Gastroesophageal sphincter (tissue), 4 donors: ENCODE measurements at regions not wholly inside any gene's neighbourhood (a gene's known extent, or its start where the extent isn't known, plus 50 kb on each side); places are given as distances from the start of the nearest gene placed in this dataset.

Experiments used
- ATAC-seq: fragments of 150-250 bp; one replicate; pipeline ENCODE4 v1.9.1; 2016; ENCODE audit warnings: mild to moderate bottlenecking, moderate library complexity
- H3K27ac ChIP-seq, 4 donors: fragments of 200-600 bp; sonication (generic) in 3 of 4; 1 replicate in 3 of 4; 2 replicates in 1 of 4; pipeline ENCODE4 v1.5.1; 2016 to 2019
- H3K27me3 ChIP-seq: fragments of 200-600 bp; sonication (generic); one replicate; pipeline ENCODE4 v1.5.1; 2019
- H3K36me3 ChIP-seq, 2 donors: fragments of 200-600 bp; sonication (generic); one replicate each; pipeline ENCODE4 v1.5.1; 2019; ENCODE audit warnings: control low read depth in 1 of 2
- H3K4me1 ChIP-seq, 3 donors: fragments of 200-600 bp; sonication (generic); 1 replicate in 2 of 3; 2 replicates in 1 of 3; pipeline ENCODE4 v1.5.1; 2016 to 2019; ENCODE audit warnings: control low read depth in 2 of 3
- H3K4me3 ChIP-seq, 2 donors: fragments of 200-600 bp; sonication (generic); one replicate each; pipeline ENCODE4 v1.5.1; 2019; ENCODE audit warnings: mild to moderate bottlenecking in 1 of 2, moderate library complexity in 1 of 2
- H3K9me3 ChIP-seq, 3 donors: fragments of 200-600 bp; sonication (generic); one replicate each; pipeline ENCODE4 v1.5.1; 2017 to 2019; ENCODE audit warnings: control low read depth in 2 of 3
- CTCF ChIP-seq, 4 experiments: fragments of 200-600 bp in 2 of 4; fragments of 450-650 bp in 2 of 4; sonication (generic) in 1 of 4; IDR thresholded peaks; one replicate each; pipeline ENCODE4 v1.5.1; 2017 to 2019; ENCODE audit warnings: antibody characterized with exemption in 4 of 4, mild to moderate bottlenecking in 2 of 4, moderate library complexity in 2 of 4
- EP300 ChIP-seq: sonication (generic); formaldehyde crosslinking; IDR thresholded peaks from one replicate; pipeline ENCODE4 v1.6.1; 2017; ENCODE audit warnings: antibody characterized with exemption, mild to moderate bottlenecking
- POLR2A ChIP-seq, 2 donors: fragments of 450-650 bp; IDR thresholded peaks; one replicate each; pipeline ENCODE4 v1.6.1; 2017; ENCODE audit warnings: antibody characterized with exemption in 2 of 2, mild to moderate bottlenecking in 2 of 2, moderate library complexity in 1 of 2
- POLR2AphosphoS5 ChIP-seq: sonication (generic); formaldehyde crosslinking; IDR thresholded peaks from one replicate; pipeline ENCODE4 v1.6.1; 2017; ENCODE audit warnings: antibody characterized with exemption
- WGBS, 2 donors: methylation state at CpG; one replicate each; pipeline ENCODE4 v1.1.5; 2018; ENCODE audit warnings: low coverage in 1 of 2; 5-methylcytosine and 5-hydroxymethylcytosine counted together

GRCh38 chr12:79534029-79534867 lies 156.5 kb downstream of the PAWR start:
- no peaks in the 10 kb centered on the region for H3K27me3 ChIP-seq
- H3K4me3 ChIP-seq, result no peak overlapping the region
- no peak for TF ChIP-seq POLR2A (IDR thresholded peaks at IDR 0.05)
- TF ChIP-seq CTCF (IDR thresholded peaks at IDR 0.05), result no peak
- TF ChIP-seq POLR2AphosphoS5, result no peak
- no peak for TF ChIP-seq EP300
- no peaks in the 10 kb centered on the region for H3K4me1 ChIP-seq
- no peaks in the 10 kb centered on the region for H3K36me3 ChIP-seq
- WGBS, 2 donors, result 68 to 82% methylated on average over 5 of the region's 5 CpGs
- no peak overlapping the region for H3K27ac ChIP-seq
- no peak for ATAC-seq
- no peaks in the 10 kb centered on the region for H3K9me3 ChIP-seq

- no CpG with 5 or more reads among the region's 7 CpGs for WGBS, 2 donors
Observed at GRCh38 chr12:79532907-79533288, 157.9 kb downstream of the PAWR start.

GRCh38 chr12:79531518-79531917 lies 159.2 kb downstream of the PAWR start:
- 94 to 98% methylated on average over 4 of the region's 4 CpGs for WGBS, 2 donors

More at GRCh38 chr12:79532907-79533288, 157.9 kb downstream of the PAWR start:
- no peak overlapping the region for H3K4me3 ChIP-seq
- ATAC-seq, result no peak
- no peaks in the 10 kb centered on the region for H3K4me1 ChIP-seq
- no peaks in the 10 kb centered on the region for H3K36me3 ChIP-seq
- no peaks in the 10 kb centered on the region for H3K9me3 ChIP-seq
- no peaks in the 10 kb centered on the region for H3K27me3 ChIP-seq
- TF ChIP-seq POLR2AphosphoS5, result no peak
- TF ChIP-seq CTCF (IDR thresholded peaks at IDR 0.05), result no peak
- TF ChIP-seq EP300, result no peak
- TF ChIP-seq POLR2A (IDR thresholded peaks at IDR 0.05), result no peak
- no peak overlapping the region for H3K27ac ChIP-seq

GRCh38 chr12:79527473-79527872 lies 163.3 kb downstream of the PAWR start:
- no peak overlapping the region for H3K27ac ChIP-seq
- no peak for TF ChIP-seq POLR2A (IDR thresholded peaks at IDR 0.05)
- no peak for TF ChIP-seq POLR2AphosphoS5
- no peak for TF ChIP-seq CTCF (IDR thresholded peaks at IDR 0.05)
- no peak for TF ChIP-seq EP300
- no peaks in the 10 kb centered on the region for H3K27me3 ChIP-seq
- ATAC-seq, result no peak
- H3K4me1 ChIP-seq, result no peaks in the 10 kb centered on the region
- H3K9me3 ChIP-seq, result no peaks in the 10 kb centered on the region
- no peak overlapping the region for H3K4me3 ChIP-seq
- no peaks in the 10 kb centered on the region for H3K36me3 ChIP-seq
- WGBS, 2 donors, result 92 to 100% methylated on average over 1 of the region's 1 CpG

More at GRCh38 chr12:79531518-79531917, 159.2 kb downstream of the PAWR start:
- Histone ChIP-seq H3K4me3 (no peak overlapping the region), H3K27me3 (no peaks in the 10 kb centered on the region), H3K27ac (no peak overlapping the region), H3K36me3 (no peaks in the 10 kb centered on the region), H3K4me1 (no peaks in the 10 kb centered on the region), H3K9me3 (no peaks in the 10 kb centered on the region)
- TF ChIP-seq CTCF (IDR thresholded peaks at IDR 0.05), result no peak
- no peak for TF ChIP-seq EP300
- TF ChIP-seq POLR2A (IDR thresholded peaks at IDR 0.05), result no peak
- no peak for TF ChIP-seq POLR2AphosphoS5
- ATAC-seq, result no peak

- TF ChIP-seq EP300, result no peak
- TF ChIP-seq POLR2A (IDR thresholded peaks at IDR 0.05), result no peak
- TF ChIP-seq CTCF (IDR thresholded peaks at IDR 0.05), result no peak
- no peak for TF ChIP-seq POLR2AphosphoS5
- H3K4me1 ChIP-seq, result no peaks in the 10 kb centered on the region
- ATAC-seq, result no peak
Observed at GRCh38 chr12:79525357-79525756, 165.4 kb downstream of the PAWR start.

More at GRCh38 chr12:79525357-79525756, 165.4 kb downstream of the PAWR start:
- Histone ChIP-seq H3K36me3 (no peaks in the 10 kb centered on the region), H3K4me3 (no peak overlapping the region), H3K27me3 (no peaks in the 10 kb centered on the region), H3K9me3 (no peaks in the 10 kb centered on the region), H3K27ac (no peak overlapping the region)
